Osteoblast (primary cell): ENCODE measurements at regions not wholly inside any gene's neighbourhood (a gene's known extent, or its start where the extent isn't known, plus 50 kb on each side); places are given as distances from the start of the nearest gene placed in this dataset.

Experiments used
- DNase-seq: peaks from one replicate; pipeline ENCODE4 v3.0.0; 2011; ENCODE audit warnings: low spot score, mixed read lengths; ENCODE audit not compliant: insufficient read length; ENCODE audit errors: missing footprints
- H2AFZ ChIP-seq: 2 replicates; pipeline ENCODE4 v1.6.0; 2011; ENCODE audit warnings: mild to moderate bottlenecking, low read length
- H3K27ac ChIP-seq: 2 replicates; pipeline ENCODE4 v1.5.1; 2011; ENCODE audit warnings: mild to moderate bottlenecking, low read depth, low read length, moderate library complexity
- H3K27me3 ChIP-seq: 2 replicates; pipeline ENCODE4 v1.6.0; 2012; ENCODE audit warnings: mild to moderate bottlenecking, control low read depth, inconsistent platforms, low read length, moderate library complexity; ENCODE audit not compliant: insufficient read depth
- H3K36me3 ChIP-seq: 2 replicates; pipeline ENCODE4 v1.5.1; 2011; ENCODE audit warnings: mild to moderate bottlenecking, low read length, control low read depth, moderate library complexity; ENCODE audit not compliant: insufficient read depth
- H3K4me1 ChIP-seq: 2 replicates; pipeline ENCODE4 v1.5.1; 2011; ENCODE audit warnings: mild to moderate bottlenecking, low read length, control low read depth, moderate library complexity; ENCODE audit not compliant: insufficient read depth
- H3K4me2 ChIP-seq: 2 replicates; pipeline ENCODE4 v1.6.0; 2011; ENCODE audit warnings: mild to moderate bottlenecking, low read length; ENCODE audit not compliant: insufficient read depth
- H3K4me3 ChIP-seq: fragments of 200-600 bp; sonication (generic); 3 replicates; pipeline ENCODE4 v1.5.1; 2012; ENCODE audit warnings: mild to moderate bottlenecking, low read length, inconsistent platforms; ENCODE audit not compliant: insufficient read depth
- H3K79me2 ChIP-seq: 2 replicates; pipeline ENCODE4 v1.6.0; 2012; ENCODE audit warnings: mild to moderate bottlenecking, low read length, control low read depth, inconsistent platforms; ENCODE audit not compliant: insufficient read depth
- H3K9me3 ChIP-seq: 2 replicates; pipeline ENCODE4 v1.5.1; 2011; ENCODE audit warnings: low read depth, low read length, control low read depth
- H4K20me1 ChIP-seq: 2 replicates; pipeline ENCODE4 v1.6.0; 2012; ENCODE audit warnings: mild to moderate bottlenecking, low read length, control low read depth; ENCODE audit not compliant: insufficient read depth
- CTCF ChIP-seq: IDR thresholded peaks from 2 replicates; pipeline ENCODE4 v1.5.1; 2011; ENCODE audit warnings: mild to moderate bottlenecking, low read depth, low read length, moderate library complexity; ENCODE audit errors: extremely low read depth

- peak; percentile 66 for DNase-seq
Observed at GRCh38 chr17:72587156-72587555, 466.3 kb downstream of the SOX9 start.

GRCh38 chr17:72587773-72588511 is 467.1 kb downstream of the SOX9 start:
- Histone ChIP-seq H3K27ac (no peak overlapping the region), H4K20me1 (peaks cover 23% of the 10 kb centered on the region), H3K4me2 (peak overlapping the region; percentile 51), H3K27me3 (no peaks in the 10 kb centered on the region), H2AFZ (peak overlapping the region; percentile 6), H3K4me3 (peak overlapping the region; percentile 8), H3K36me3 (no peaks in the 10 kb centered on the region), H3K4me1 (peaks cover 17% of the 10 kb centered on the region), H3K79me2 (peaks cover 57% of the 10 kb centered on the region), H3K9me3 (no peaks in the 10 kb centered on the region)
- no peak for TF ChIP-seq CTCF
- peak; percentile 68 for DNase-seq

More at GRCh38 chr17:72587156-72587555, 466.3 kb downstream of the SOX9 start:
- peaks cover 23% of the 10 kb centered on the region for H4K20me1 ChIP-seq
- peaks cover 61% of the 10 kb centered on the region for H3K79me2 ChIP-seq
- H2AFZ ChIP-seq, result no peak overlapping the region
- TF ChIP-seq CTCF, result no peak
- H3K4me1 ChIP-seq, result peaks cover 17% of the 10 kb centered on the region
- no peaks in the 10 kb centered on the region for H3K27me3 ChIP-seq
- H3K36me3 ChIP-seq, result no peaks in the 10 kb centered on the region
- H3K4me2 ChIP-seq, result peak overlapping the region; percentile 51
- no peaks in the 10 kb centered on the region for H3K9me3 ChIP-seq
- H3K4me3 ChIP-seq, result no peak overlapping the region
- no peak overlapping the region for H3K27ac ChIP-seq

- Histone ChIP-seq H3K79me2 (peaks cover 53% of the 10 kb centered on the region), H3K27ac (no peak overlapping the region), H3K36me3 (no peaks in the 10 kb centered on the region), H3K4me3 (peak overlapping the region; percentile 8), H3K27me3 (no peaks in the 10 kb centered on the region), H3K4me1 (peaks cover 17% of the 10 kb centered on the region), H2AFZ (peak overlapping the region; percentile 6), H4K20me1 (peaks cover 23% of the 10 kb centered on the region), H3K9me3 (no peaks in the 10 kb centered on the region), H3K4me2 (peak overlapping the region; percentile 51)
- peak; percentile 72 for DNase-seq
- no peak for TF ChIP-seq CTCF
Observed at GRCh38 chr17:72588561-72588960, 467.7 kb downstream of the SOX9 start.

- Histone ChIP-seq H3K79me2 (peaks cover 52% of the 10 kb centered on the region), H3K27ac (no peak overlapping the region), H3K4me3 (no peak overlapping the region), H3K4me2 (no peak overlapping the region), H3K27me3 (no peaks in the 10 kb centered on the region), H2AFZ (no peak overlapping the region), H3K4me1 (peaks cover 17% of the 10 kb centered on the region), H3K36me3 (no peaks in the 10 kb centered on the region), H3K9me3 (no peaks in the 10 kb centered on the region), H4K20me1 (peaks cover 23% of the 10 kb centered on the region)
- TF ChIP-seq CTCF, result no peak
- peak; percentile 73 for DNase-seq
Observed at GRCh38 chr17:72588961-72589360, 468.1 kb downstream of the SOX9 start.
